H9 (cell line): ENCODE measurements at regions not wholly inside any gene's neighbourhood (a gene's known extent, or its start where the extent isn't known, plus 50 kb on each side); places are given as distances from the start of the nearest gene placed in this dataset.

Source experiments
- DNase-seq: peaks from one replicate; pipeline ENCODE4 v3.0.0-alpha.2; 2017
- H2AFZ ChIP-seq: one replicate; pipeline ENCODE4 v1.6.1; 2013; ENCODE audit warnings: mild to moderate bottlenecking, low read length, control low read depth, moderate library complexity
- H2AK5ac ChIP-seq: 2 replicates; pipeline ENCODE4 v1.6.1; 2013; ENCODE audit warnings: low read length, control low read depth, mixed read lengths; ENCODE audit not compliant: insufficient read length
- H2BK120ac ChIP-seq: one replicate; pipeline ENCODE4 v1.6.1; 2013; ENCODE audit warnings: low read depth, mild to moderate bottlenecking, low read length, control low read depth, inconsistent platforms; ENCODE audit not compliant: poor library complexity, severe bottlenecking
- H2BK12ac ChIP-seq: 2 replicates; pipeline ENCODE4 v1.6.1; 2013; ENCODE audit warnings: low read length, control low read depth, mixed read lengths, low read depth; ENCODE audit not compliant: insufficient read length
- H2BK15ac ChIP-seq: 2 replicates; pipeline ENCODE4 v1.6.1; 2013; ENCODE audit warnings: low read depth, low read length, control low read depth
- H2BK20ac ChIP-seq: one replicate; pipeline ENCODE4 v1.6.1; 2013; ENCODE audit warnings: low read depth, mild to moderate bottlenecking, low read length, control low read depth, inconsistent platforms; ENCODE audit not compliant: poor library complexity, severe bottlenecking
- H2BK5ac ChIP-seq: 2 replicates; pipeline ENCODE4 v1.6.1; 2013; ENCODE audit warnings: low read length, control low read depth, mixed read lengths; ENCODE audit not compliant: insufficient read length
- H3K14ac ChIP-seq: 2 replicates; pipeline ENCODE4 v1.6.1; 2013; ENCODE audit warnings: low read length, control low read depth; ENCODE audit not compliant: insufficient read depth
- H3K18ac ChIP-seq: 2 replicates; pipeline ENCODE4 v1.6.1; 2013; ENCODE audit warnings: low read depth, mild to moderate bottlenecking, mixed read lengths, low read length, control low read depth; ENCODE audit not compliant: insufficient read length
- H3K23ac ChIP-seq: 2 replicates; pipeline ENCODE4 v1.6.1; 2013; ENCODE audit warnings: low read length, control low read depth, mixed read lengths, low read depth; ENCODE audit not compliant: insufficient read length
- H3K23me2 ChIP-seq: 2 replicates; pipeline ENCODE4 v1.6.1; 2013; ENCODE audit warnings: low read depth, mild to moderate bottlenecking, mixed read lengths, low read length, control low read depth; ENCODE audit not compliant: insufficient read length, poor library complexity, severe bottlenecking
- H3K27ac ChIP-seq: 2 replicates; pipeline ENCODE4 v1.5.1; 2013; ENCODE audit warnings: low read length, control low read depth, mixed read lengths, low read depth; ENCODE audit not compliant: insufficient read length
- H3K27me3 ChIP-seq: 2 replicates; pipeline ENCODE4 v1.6.1; 2013; ENCODE audit warnings: low read length, control low read depth, inconsistent platforms; ENCODE audit not compliant: insufficient read depth
- H3K4ac ChIP-seq: 2 replicates; pipeline ENCODE4 v1.6.1; 2013; ENCODE audit warnings: low read depth, mild to moderate bottlenecking, control low read depth, inconsistent platforms, low read length, moderate library complexity
- H3K4me1 ChIP-seq: 2 replicates; pipeline ENCODE4 v1.6.1; 2013; ENCODE audit warnings: low read length, control low read depth, inconsistent platforms; ENCODE audit not compliant: insufficient read depth
- H3K4me2 ChIP-seq: 2 replicates; pipeline ENCODE4 v1.6.1; 2013; ENCODE audit warnings: low read length, control low read depth, mixed read lengths; ENCODE audit not compliant: insufficient read length, insufficient read depth
- H3K56ac ChIP-seq: 2 replicates; pipeline ENCODE4 v1.6.1; 2013; ENCODE audit warnings: low read depth, mild to moderate bottlenecking, mixed read lengths, low read length, control low read depth; ENCODE audit not compliant: insufficient read length
- H3K79me1 ChIP-seq: 2 replicates; pipeline ENCODE4 v1.6.1; 2013; ENCODE audit warnings: low read depth, mild to moderate bottlenecking, moderate library complexity, low read length, control low read depth, inconsistent platforms; ENCODE audit not compliant: insufficient read depth, poor library complexity, severe bottlenecking
- H3K79me2 ChIP-seq: 2 replicates; pipeline ENCODE4 v1.6.1; 2013; ENCODE audit warnings: low read length, control low read depth, inconsistent platforms; ENCODE audit not compliant: insufficient read depth
- H3K9ac ChIP-seq: 2 replicates; pipeline ENCODE4 v1.6.1; 2013; ENCODE audit warnings: low read length, control low read depth, mixed read lengths; ENCODE audit not compliant: insufficient read length; ENCODE audit errors: extremely low read depth
- H3K9me3 ChIP-seq: one replicate; pipeline ENCODE4 v1.6.1; 2013; ENCODE audit warnings: low read depth, low read length, inconsistent platforms; ENCODE audit not compliant: control insufficient read depth
- H3T11ph ChIP-seq: one replicate; pipeline ENCODE4 v1.6.1; 2013; ENCODE audit warnings: mild to moderate bottlenecking, low read length, control low read depth, inconsistent platforms
- H4K20me1 ChIP-seq: one replicate; pipeline ENCODE4 v1.6.1; 2013; ENCODE audit not compliant: control insufficient read depth, insufficient read length, insufficient read depth
- H4K5ac ChIP-seq: 2 replicates; pipeline ENCODE4 v1.6.1; 2013; ENCODE audit warnings: low read depth, mild to moderate bottlenecking, mixed read lengths, low read length, control low read depth; ENCODE audit not compliant: insufficient read length
- H4K8ac ChIP-seq: replicated peaks from 2 replicates; pipeline ENCODE4 v1.6.1; 2013; ENCODE audit warnings: low read length, control low read depth, mixed read lengths, low read depth; ENCODE audit not compliant: insufficient read length
- H4K91ac ChIP-seq: 2 replicates; pipeline ENCODE4 v1.6.1; 2013; ENCODE audit warnings: low read depth, mild to moderate bottlenecking, moderate library complexity, mixed read lengths, low read length, control low read depth; ENCODE audit not compliant: insufficient read length
- H3K27ac Mint-ChIP-seq, 3 experiments: 2 replicates in 2 of 3; 3 replicates in 1 of 3; pipeline ENCODE4 v1.8.0; 2020 to 2021; ENCODE audit warnings: mixed read lengths in 3 of 3, mild to moderate bottlenecking in 1 of 3, moderate library complexity in 1 of 3
- H3K27me3 Mint-ChIP-seq: 2 replicates; pipeline ENCODE4 v1.8.0; 2021; ENCODE audit warnings: low read depth, mild to moderate bottlenecking, moderate library complexity, mixed read lengths
- H3K36me3 Mint-ChIP-seq, 3 experiments: 2 replicates in 2 of 3; 3 replicates in 1 of 3; pipeline ENCODE4 v1.8.0; 2020 to 2021; ENCODE audit warnings: low read depth in 3 of 3, mixed read lengths in 3 of 3; ENCODE audit not compliant: insufficient read depth in 1 of 3
- H3K4me1 Mint-ChIP-seq, 2 experiments: 2 replicates each; pipeline ENCODE4 v1.8.0; 2020; ENCODE audit warnings: mixed read lengths in 2 of 2
- H3K4me3 Mint-ChIP-seq, 2 experiments: 2 replicates in 1 of 2; 3 replicates in 1 of 2; pipeline ENCODE4 v1.8.0; 2020 to 2021; ENCODE audit warnings: mild to moderate bottlenecking in 2 of 2, mixed read lengths in 2 of 2, moderate library complexity in 1 of 2
- H3K9me3 Mint-ChIP-seq, 2 experiments: 2 replicates in 1 of 2; 3 replicates in 1 of 2; pipeline ENCODE4 v1.8.0; 2020; ENCODE audit warnings: mild to moderate bottlenecking in 2 of 2, mixed read lengths in 2 of 2, moderate library complexity in 1 of 2
- WGBS: extraction: QIAGEN DNeasy Blood & Tissue Kit; methylation state at CpG from one replicate; pipeline ENCODE4 v1.1.7; 2013; ENCODE audit warnings: missing lambda C conversion rate, low lambda C conversion rate, mixed read lengths; ENCODE audit not compliant: insufficient read length; ENCODE audit errors: extremely low coverage; 5-methylcytosine and 5-hydroxymethylcytosine counted together
- TF ChIP-seq, protein P1 (sequence below): fragments of 200-600 bp; sonication (generic); conservative IDR thresholded peaks from 3 replicates; pipeline ENCODE4 v1.8.0; 2021; ENCODE audit warnings: antibody characterized with exemption, mild to moderate bottlenecking

DNA sequence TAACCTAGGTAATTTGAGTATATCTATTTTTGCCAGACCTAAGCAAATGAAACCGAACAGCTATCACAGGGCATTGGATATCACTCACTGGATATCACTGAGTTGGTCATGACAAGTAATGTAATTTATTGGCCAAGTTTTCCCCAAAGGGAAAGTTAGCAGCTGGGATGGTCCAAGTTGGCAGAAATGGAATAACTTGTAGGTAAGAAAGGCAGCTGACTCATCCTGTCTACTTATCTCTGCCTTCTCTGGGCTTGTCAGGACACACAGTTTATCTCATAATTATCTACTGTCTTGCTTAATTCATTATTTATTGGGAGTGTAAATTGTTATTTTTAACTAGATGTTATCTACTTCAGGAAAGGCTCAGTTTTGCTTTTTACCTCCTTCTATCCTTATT, 502.0 kb upstream of the DPP6 start:
- Mint-ChIP-seq H3K27me3 (no peaks in the 10 kb centered on the region; the same call in 1 of the 2 replicates), H3K4me3 (no peak overlapping the region), H3K4me1 (no peaks in the 10 kb centered on the region), H3K36me3 (peaks cover 3 to 20% (median 4%) of the 10 kb centered on the region in 3 experiments; a peak in 4 of 7 replicates), H3K9me3 (peaks cover 74 to 83% of the 10 kb centered on the region in 2 experiments), H3K27ac (no peak overlapping the region)
- no peak for DNase-seq
- H3T11ph ChIP-seq: no peak overlapping the region
- H3K4me2 ChIP-seq: no peak overlapping the region
- H2AFZ ChIP-seq: no peak overlapping the region
- TF ChIP-seq, protein P1, sequence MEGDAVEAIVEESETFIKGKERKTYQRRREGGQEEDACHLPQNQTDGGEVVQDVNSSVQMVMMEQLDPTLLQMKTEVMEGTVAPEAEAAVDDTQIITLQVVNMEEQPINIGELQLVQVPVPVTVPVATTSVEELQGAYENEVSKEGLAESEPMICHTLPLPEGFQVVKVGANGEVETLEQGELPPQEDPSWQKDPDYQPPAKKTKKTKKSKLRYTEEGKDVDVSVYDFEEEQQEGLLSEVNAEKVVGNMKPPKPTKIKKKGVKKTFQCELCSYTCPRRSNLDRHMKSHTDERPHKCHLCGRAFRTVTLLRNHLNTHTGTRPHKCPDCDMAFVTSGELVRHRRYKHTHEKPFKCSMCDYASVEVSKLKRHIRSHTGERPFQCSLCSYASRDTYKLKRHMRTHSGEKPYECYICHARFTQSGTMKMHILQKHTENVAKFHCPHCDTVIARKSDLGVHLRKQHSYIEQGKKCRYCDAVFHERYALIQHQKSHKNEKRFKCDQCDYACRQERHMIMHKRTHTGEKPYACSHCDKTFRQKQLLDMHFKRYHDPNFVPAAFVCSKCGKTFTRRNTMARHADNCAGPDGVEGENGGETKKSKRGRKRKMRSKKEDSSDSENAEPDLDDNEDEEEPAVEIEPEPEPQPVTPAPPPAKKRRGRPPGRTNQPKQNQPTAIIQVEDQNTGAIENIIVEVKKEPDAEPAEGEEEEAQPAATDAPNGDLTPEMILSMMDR: no peak
- H3K23ac ChIP-seq: no peak overlapping the region
- no peak overlapping the region for H4K8ac ChIP-seq
- H2BK120ac ChIP-seq: no peak overlapping the region
- no peak overlapping the region for H3K9ac ChIP-seq
- WGBS: no CpG with 5 or more reads among the region's 1 CpG
- no peak overlapping the region for H4K91ac ChIP-seq
- no peaks in the 10 kb centered on the region for H3K79me2 ChIP-seq
- no peak overlapping the region for H2BK12ac ChIP-seq
- no peak overlapping the region for H2AK5ac ChIP-seq
- no peak overlapping the region for H2BK15ac ChIP-seq
- no peaks in the 10 kb centered on the region for H4K20me1 ChIP-seq
- no peak overlapping the region for H2BK5ac ChIP-seq
- no peak overlapping the region for H3K56ac ChIP-seq
- no peak overlapping the region for H3K14ac ChIP-seq
- H4K5ac ChIP-seq: no peak overlapping the region
- no peak overlapping the region for H3K27ac ChIP-seq
- H2BK20ac ChIP-seq: no peak overlapping the region
- no peaks in the 10 kb centered on the region for H3K27me3 ChIP-seq
- no peaks in the 10 kb centered on the region for H3K23me2 ChIP-seq
- H3K9me3 ChIP-seq: peaks cover 17% of the 10 kb centered on the region
- no peak overlapping the region for H3K18ac ChIP-seq
- H3K4ac ChIP-seq: no peak overlapping the region
- no peaks in the 10 kb centered on the region; the same call in 1 of the 2 replicates for H3K4me1 ChIP-seq
- H3K79me1 ChIP-seq: no peaks in the 10 kb centered on the region
